Osteoblast (primary cell): ENCODE measurements at regions not wholly inside any gene's neighbourhood (a gene's known extent, or its start where the extent isn't known, plus 50 kb on each side); places are given as distances from the start of the nearest gene placed in this dataset.

ENCODE experiments used
- DNase-seq: peaks from one replicate; pipeline ENCODE4 v3.0.0; 2011; ENCODE audit warnings: low spot score, mixed read lengths; ENCODE audit not compliant: insufficient read length; ENCODE audit errors: missing footprints
- H2AFZ ChIP-seq: 2 replicates; pipeline ENCODE4 v1.6.0; 2011; ENCODE audit warnings: mild to moderate bottlenecking, low read length
- H3K27ac ChIP-seq: 2 replicates; pipeline ENCODE4 v1.5.1; 2011; ENCODE audit warnings: mild to moderate bottlenecking, low read depth, low read length, moderate library complexity
- H3K27me3 ChIP-seq: 2 replicates; pipeline ENCODE4 v1.6.0; 2012; ENCODE audit warnings: mild to moderate bottlenecking, control low read depth, inconsistent platforms, low read length, moderate library complexity; ENCODE audit not compliant: insufficient read depth
- H3K36me3 ChIP-seq: 2 replicates; pipeline ENCODE4 v1.5.1; 2011; ENCODE audit warnings: mild to moderate bottlenecking, low read length, control low read depth, moderate library complexity; ENCODE audit not compliant: insufficient read depth
- H3K4me1 ChIP-seq: 2 replicates; pipeline ENCODE4 v1.5.1; 2011; ENCODE audit warnings: mild to moderate bottlenecking, low read length, control low read depth, moderate library complexity; ENCODE audit not compliant: insufficient read depth
- H3K4me2 ChIP-seq: 2 replicates; pipeline ENCODE4 v1.6.0; 2011; ENCODE audit warnings: mild to moderate bottlenecking, low read length; ENCODE audit not compliant: insufficient read depth
- H3K4me3 ChIP-seq: fragments of 200-600 bp; sonication (generic); 3 replicates; pipeline ENCODE4 v1.5.1; 2012; ENCODE audit warnings: mild to moderate bottlenecking, low read length, inconsistent platforms; ENCODE audit not compliant: insufficient read depth
- H3K79me2 ChIP-seq: 2 replicates; pipeline ENCODE4 v1.6.0; 2012; ENCODE audit warnings: mild to moderate bottlenecking, low read length, control low read depth, inconsistent platforms; ENCODE audit not compliant: insufficient read depth
- H3K9me3 ChIP-seq: 2 replicates; pipeline ENCODE4 v1.5.1; 2011; ENCODE audit warnings: low read depth, low read length, control low read depth
- H4K20me1 ChIP-seq: 2 replicates; pipeline ENCODE4 v1.6.0; 2012; ENCODE audit warnings: mild to moderate bottlenecking, low read length, control low read depth; ENCODE audit not compliant: insufficient read depth
- TF ChIP-seq, protein P1 (sequence below): IDR thresholded peaks from 2 replicates; pipeline ENCODE4 v1.5.1; 2011; ENCODE audit warnings: mild to moderate bottlenecking, low read depth, low read length, moderate library complexity; ENCODE audit errors: extremely low read depth

DNA sequence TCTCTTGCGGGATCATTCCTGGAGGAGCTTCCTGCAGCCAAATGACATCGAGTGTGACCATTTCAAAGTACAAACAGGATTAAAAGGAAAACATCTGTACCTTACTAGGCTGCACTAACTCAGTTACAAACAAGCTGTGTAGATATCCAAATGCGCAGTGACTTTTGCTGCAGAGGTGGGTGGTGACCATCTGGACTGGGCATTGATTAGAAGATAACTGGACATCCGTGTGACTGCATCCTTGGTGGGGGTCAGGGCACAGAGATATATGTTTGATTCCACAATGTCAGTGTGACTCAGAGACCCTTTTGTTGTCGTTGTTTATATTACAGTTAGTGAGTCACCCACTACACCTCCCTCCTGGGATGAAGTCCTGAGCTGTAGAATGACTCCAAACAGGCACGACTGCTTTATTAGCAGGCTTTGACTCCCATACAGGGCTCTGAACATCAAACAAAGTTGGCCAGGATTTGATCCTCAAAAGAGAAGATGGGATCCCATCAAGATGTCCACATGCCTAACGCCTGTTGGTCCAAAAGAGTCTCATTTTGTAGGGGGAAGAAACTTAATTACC lies 56.7 kb upstream of the SDK1 start:
- Histone ChIP-seq H4K20me1 (no peaks in the 10 kb centered on the region), H3K4me3 (no peak overlapping the region), H3K36me3 (no peaks in the 10 kb centered on the region), H3K79me2 (no peaks in the 10 kb centered on the region), H3K27me3 (no peaks in the 10 kb centered on the region), H3K27ac (no peak overlapping the region), H3K4me1 (no peaks in the 10 kb centered on the region), H2AFZ (no peak overlapping the region), H3K4me2 (no peak overlapping the region), H3K9me3 (no peaks in the 10 kb centered on the region)
- TF ChIP-seq, protein P1, sequence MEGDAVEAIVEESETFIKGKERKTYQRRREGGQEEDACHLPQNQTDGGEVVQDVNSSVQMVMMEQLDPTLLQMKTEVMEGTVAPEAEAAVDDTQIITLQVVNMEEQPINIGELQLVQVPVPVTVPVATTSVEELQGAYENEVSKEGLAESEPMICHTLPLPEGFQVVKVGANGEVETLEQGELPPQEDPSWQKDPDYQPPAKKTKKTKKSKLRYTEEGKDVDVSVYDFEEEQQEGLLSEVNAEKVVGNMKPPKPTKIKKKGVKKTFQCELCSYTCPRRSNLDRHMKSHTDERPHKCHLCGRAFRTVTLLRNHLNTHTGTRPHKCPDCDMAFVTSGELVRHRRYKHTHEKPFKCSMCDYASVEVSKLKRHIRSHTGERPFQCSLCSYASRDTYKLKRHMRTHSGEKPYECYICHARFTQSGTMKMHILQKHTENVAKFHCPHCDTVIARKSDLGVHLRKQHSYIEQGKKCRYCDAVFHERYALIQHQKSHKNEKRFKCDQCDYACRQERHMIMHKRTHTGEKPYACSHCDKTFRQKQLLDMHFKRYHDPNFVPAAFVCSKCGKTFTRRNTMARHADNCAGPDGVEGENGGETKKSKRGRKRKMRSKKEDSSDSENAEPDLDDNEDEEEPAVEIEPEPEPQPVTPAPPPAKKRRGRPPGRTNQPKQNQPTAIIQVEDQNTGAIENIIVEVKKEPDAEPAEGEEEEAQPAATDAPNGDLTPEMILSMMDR = no peak
- peak; percentile 66 for DNase-seq

DNA sequence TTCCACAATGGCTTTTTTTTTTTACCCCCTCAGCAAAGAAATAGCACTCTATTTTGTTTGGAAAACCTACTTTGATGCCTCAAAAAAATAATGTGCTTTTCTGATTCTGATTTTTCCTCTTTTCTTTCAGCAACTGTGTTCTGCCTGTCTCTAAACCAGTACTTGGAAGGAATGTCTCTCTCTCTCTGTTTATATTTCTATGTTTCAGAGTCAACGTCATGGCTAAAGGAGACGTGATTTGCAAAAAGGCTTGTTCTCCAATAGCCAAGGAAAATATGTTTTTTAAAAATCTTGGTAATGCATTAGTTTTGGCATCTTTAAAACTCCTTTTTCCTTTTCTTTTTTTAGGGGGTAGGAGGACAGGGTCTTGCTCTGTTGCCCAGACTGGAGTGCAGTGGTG lies 56.0 kb upstream of the SDK1 start:
- Histone ChIP-seq H3K4me2 (no peak overlapping the region), H3K27me3 (no peaks in the 10 kb centered on the region), H3K9me3 (no peaks in the 10 kb centered on the region), H3K4me3 (no peak overlapping the region), H3K79me2 (no peaks in the 10 kb centered on the region), H3K4me1 (no peaks in the 10 kb centered on the region), H3K27ac (no peak overlapping the region), H4K20me1 (no peaks in the 10 kb centered on the region), H3K36me3 (no peaks in the 10 kb centered on the region), H2AFZ (no peak overlapping the region)
- TF ChIP-seq, protein P1 = no peak
- DNase-seq = no peak

DNA sequence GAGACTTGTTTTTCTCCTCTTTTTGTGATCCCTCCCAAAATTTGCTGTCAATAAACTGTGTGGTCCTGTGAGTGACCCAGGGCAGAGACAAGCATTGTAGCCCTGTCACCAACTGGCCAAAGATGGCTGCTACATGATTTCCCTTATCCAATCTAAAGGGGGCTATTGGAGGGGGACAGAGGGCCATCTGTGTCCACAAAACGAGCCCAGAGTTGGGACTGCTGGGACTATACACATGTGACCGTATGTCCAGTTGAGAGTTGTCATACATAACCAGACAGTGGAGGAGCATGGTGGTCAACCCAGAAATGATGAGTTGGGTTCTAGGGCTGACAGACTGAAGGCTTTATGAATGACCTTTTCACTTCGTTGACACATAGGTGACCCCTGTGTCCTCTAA lies 55.3 kb upstream of the SDK1 start:
- TF ChIP-seq, protein P1 = no peak
- no peak overlapping the region for H2AFZ ChIP-seq
- no peaks in the 10 kb centered on the region for H3K27me3 ChIP-seq
- H3K36me3 ChIP-seq = no peaks in the 10 kb centered on the region
- no peak overlapping the region for H3K4me2 ChIP-seq
- H3K27ac ChIP-seq = no peak overlapping the region
- no peaks in the 10 kb centered on the region for H3K79me2 ChIP-seq
- no peaks in the 10 kb centered on the region for H4K20me1 ChIP-seq
- DNase-seq = peak; percentile 45
- H3K9me3 ChIP-seq = no peaks in the 10 kb centered on the region
- no peak overlapping the region for H3K4me3 ChIP-seq
- no peaks in the 10 kb centered on the region for H3K4me1 ChIP-seq

DNA sequence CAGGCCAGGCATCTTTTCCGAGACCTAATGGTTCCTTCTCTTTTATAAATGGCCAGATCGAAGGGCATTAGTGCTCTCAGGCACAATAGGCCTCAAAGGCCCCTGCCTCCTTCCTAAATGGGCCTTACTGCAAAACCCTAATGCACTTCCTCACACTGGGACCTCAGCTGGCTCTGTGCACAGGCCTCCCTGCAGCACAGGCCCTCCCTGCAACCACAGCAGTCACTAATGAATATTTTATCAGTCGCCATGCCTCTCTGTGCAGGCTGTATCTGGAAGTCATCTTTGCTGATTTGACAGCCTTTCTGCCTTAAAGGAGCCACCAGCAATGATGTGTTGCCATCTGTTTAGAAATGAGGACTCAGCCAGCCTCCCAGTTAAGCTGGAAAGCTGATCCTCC lies 54.9 kb upstream of the SDK1 start:
- H3K36me3 ChIP-seq = no peaks in the 10 kb centered on the region
- H3K79me2 ChIP-seq = no peaks in the 10 kb centered on the region
- no peak overlapping the region for H3K4me2 ChIP-seq
- no peak for DNase-seq
- no peaks in the 10 kb centered on the region for H3K9me3 ChIP-seq
- no peak overlapping the region for H3K4me3 ChIP-seq
- no peaks in the 10 kb centered on the region for H3K27me3 ChIP-seq
- no peaks in the 10 kb centered on the region for H3K4me1 ChIP-seq
- H4K20me1 ChIP-seq = no peaks in the 10 kb centered on the region
- TF ChIP-seq, protein P1 = no peak
- no peak overlapping the region for H2AFZ ChIP-seq
- H3K27ac ChIP-seq = no peak overlapping the region
